Upper lobe of left lung (tissue), 4 donors: ENCODE measurements at regions not wholly inside any gene's neighbourhood (a gene's known extent, or its start where the extent isn't known, plus 50 kb on each side); places are given as distances from the start of the nearest gene placed in this dataset.

Experiments used
- EP300 ChIP-seq, 4 donors: sonication (generic); formaldehyde crosslinking; IDR thresholded peaks; one replicate each; pipeline ENCODE4 v1.5.1; 2017; ENCODE audit warnings: antibody characterized with exemption in 4 of 4, control low read depth in 2 of 4
- POLR2A ChIP-seq, 4 donors: fragments of 450-650 bp; IDR thresholded peaks; one replicate each; pipeline ENCODE4 v1.5.1; 2016 to 2017; ENCODE audit warnings: antibody characterized with exemption in 4 of 4, mild to moderate bottlenecking in 2 of 4
- TF ChIP-seq, protein P1 (sequence below), 6 experiments: fragments of 450-650 bp in 4 of 6; fragments of 200-600 bp in 2 of 6; sonication (generic) in 2 of 6; IDR thresholded peaks; one replicate each; pipeline ENCODE4 v1.5.1; 2016 to 2019; ENCODE audit warnings: antibody characterized with exemption in 6 of 6

DNA sequence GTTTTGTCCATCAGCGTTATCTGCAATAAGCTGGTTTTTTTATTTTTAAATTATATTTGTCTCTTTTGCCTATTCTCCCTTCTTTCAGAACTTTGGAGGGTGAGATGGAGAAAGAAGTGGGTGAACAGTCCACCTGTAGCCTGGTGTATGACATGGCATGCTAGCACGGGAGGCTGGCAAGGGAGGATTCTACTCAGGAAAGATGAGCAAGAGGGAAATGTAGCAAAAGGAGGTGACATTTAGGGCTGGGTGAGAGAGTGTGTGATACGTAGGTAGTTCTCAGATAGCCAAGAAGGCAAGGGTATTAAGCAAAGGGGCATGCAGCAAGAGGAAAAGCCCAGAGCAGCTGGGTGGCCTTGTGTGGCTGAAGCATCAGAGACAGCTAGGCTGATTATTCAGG is 612.9 kb upstream of the IGFBP3 start:
- TF ChIP-seq, protein P1, sequence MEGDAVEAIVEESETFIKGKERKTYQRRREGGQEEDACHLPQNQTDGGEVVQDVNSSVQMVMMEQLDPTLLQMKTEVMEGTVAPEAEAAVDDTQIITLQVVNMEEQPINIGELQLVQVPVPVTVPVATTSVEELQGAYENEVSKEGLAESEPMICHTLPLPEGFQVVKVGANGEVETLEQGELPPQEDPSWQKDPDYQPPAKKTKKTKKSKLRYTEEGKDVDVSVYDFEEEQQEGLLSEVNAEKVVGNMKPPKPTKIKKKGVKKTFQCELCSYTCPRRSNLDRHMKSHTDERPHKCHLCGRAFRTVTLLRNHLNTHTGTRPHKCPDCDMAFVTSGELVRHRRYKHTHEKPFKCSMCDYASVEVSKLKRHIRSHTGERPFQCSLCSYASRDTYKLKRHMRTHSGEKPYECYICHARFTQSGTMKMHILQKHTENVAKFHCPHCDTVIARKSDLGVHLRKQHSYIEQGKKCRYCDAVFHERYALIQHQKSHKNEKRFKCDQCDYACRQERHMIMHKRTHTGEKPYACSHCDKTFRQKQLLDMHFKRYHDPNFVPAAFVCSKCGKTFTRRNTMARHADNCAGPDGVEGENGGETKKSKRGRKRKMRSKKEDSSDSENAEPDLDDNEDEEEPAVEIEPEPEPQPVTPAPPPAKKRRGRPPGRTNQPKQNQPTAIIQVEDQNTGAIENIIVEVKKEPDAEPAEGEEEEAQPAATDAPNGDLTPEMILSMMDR (IDR thresholded peaks at IDR 0.05), result no peak
- TF ChIP-seq POLR2A (IDR thresholded peaks at IDR 0.05) (no peak), EP300 (IDR thresholded peaks at IDR 0.05) (no peak)
